GM19043 (cell line): ENCODE measurements at regions not wholly inside any gene's neighbourhood (a gene's known extent, or its start where the extent isn't known, plus 50 kb on each side); places are given as distances from the start of the nearest gene placed in this dataset.

Source experiments
- ATAC-seq: cut with Tn5 transposase; IDR thresholded peaks from one replicate; pipeline ENCODE4 v1.9.1; 2021; ENCODE audit warnings: low read depth; ENCODE audit not compliant: unreplicated experiment

DNA sequence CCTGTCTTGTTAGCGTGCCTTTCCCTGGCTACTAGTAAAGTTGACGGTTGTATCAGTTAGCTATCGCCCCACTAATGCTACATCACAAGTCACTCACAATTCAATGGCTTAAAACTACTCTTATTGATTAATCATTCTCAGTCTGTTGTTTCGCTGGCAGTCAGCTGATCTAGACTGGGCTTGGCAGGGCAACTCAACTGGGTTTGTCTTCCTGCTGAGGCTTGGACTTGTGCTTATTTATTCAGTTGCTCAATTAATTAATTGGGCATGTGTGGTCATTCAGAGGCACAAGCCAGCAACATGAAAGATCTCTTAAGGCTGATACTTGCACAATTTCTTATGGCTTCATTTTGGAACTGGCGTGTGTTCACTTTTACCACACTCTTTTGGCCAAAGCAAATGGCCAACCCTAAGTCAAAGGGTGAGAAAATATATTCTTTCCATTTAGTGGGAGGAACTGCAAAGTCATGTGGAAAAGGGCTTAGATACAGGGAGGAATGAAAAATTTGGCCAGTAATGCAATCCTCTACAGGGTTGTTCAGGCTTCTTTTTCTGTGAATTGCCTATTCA is 333.5 kb downstream of the GPR37 start:
- no peak for ATAC-seq

GRCh38 chr7:124429923-124430322 is 335.7 kb downstream of the GPR37 start:
- no peak for ATAC-seq

DNA sequence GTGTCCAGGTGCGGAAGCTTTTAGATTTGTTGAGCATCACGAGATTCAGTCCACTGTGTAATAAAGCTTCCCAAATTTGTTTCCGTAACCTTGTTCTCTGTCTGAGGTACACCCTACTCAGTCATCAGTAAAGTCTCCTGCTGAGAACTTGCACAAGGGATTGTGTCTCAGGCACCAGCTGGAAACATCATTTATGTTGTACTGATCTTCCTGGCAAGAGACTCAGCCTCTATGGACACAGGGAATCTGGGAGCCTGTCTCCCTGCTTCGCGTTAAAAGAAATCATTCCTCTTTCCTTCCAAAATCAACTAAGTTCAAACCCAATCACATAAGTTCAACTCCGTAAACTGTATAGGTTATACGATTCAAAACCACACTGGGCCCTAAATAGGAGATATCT is 336.8 kb downstream of the GPR37 start:
- no peak for ATAC-seq

GRCh38 chr7:124426621-124427020 is 339.0 kb downstream of the GPR37 start:
- ATAC-seq = no peak

GRCh38 chr7:124423863-124424262 is 341.7 kb downstream of the GPR37 start:
- ATAC-seq = no peak

- ATAC-seq = no peak
These were observed 343.5 kb downstream of the GPR37 start for GRCh38 chr7:124422081-124422480.

- ATAC-seq = no peak
These were observed 345.2 kb downstream of the GPR37 start for GRCh38 chr7:124420367-124420766.

DNA sequence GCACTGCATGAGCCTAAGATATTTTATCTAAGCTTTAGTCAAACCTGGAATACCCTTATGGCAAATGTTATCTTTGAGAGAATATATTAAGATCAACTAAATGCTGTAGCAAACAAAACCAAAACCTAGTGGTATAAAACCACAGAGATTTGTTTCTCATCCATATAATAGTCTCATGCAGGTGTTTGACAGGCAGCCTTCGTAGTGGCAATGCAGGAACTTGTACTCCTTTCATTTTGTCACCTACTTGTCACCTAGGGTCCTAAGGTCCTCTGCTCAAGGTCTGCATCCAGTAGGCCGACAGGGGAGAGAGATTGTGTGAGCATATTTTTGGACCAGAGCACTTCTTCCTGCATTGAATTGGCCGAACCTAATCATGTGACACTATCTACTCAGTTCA is 352.6 kb downstream of the GPR37 start:
- ATAC-seq = no peak

DNA sequence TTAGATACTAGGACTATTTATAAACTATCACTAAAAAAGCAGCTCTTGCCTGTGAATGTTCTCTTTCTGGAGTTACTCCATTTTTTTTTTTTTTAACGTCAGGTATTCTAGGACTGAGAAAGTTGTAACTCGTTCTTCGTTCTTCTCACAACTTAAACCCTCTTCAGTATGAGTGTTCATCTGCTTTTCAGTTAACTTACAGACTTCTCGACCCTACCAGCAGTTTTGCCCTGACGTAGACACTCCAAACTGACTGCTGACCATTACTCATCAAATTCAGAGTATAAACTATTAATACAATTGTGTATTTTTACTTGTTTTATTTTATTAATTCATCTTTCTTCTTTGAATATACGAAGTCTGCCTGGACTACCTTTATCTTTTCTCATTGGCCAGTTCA is 353.1 kb downstream of the GPR37 start:
- ATAC-seq = no peak

DNA sequence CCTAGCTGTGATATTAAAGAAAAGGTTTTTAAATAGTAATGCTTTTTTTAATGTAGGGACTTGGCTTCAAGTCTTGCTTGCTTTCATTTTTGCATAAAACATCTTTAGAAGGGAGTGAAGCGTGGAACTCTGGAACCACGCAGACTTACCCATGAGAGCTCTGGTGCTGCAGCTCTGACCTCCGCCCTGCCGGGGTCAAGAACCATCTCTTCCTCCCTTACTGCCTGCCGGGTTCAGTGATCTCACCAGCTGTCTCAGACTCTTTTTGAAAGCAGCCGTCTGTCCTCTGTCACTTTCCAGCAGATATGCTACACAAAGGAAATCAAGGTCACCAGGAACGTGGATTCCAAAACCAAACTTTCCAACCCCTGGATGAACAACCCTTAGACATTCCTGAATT is 353.8 kb downstream of the GPR37 start:
- no peak for ATAC-seq

DNA sequence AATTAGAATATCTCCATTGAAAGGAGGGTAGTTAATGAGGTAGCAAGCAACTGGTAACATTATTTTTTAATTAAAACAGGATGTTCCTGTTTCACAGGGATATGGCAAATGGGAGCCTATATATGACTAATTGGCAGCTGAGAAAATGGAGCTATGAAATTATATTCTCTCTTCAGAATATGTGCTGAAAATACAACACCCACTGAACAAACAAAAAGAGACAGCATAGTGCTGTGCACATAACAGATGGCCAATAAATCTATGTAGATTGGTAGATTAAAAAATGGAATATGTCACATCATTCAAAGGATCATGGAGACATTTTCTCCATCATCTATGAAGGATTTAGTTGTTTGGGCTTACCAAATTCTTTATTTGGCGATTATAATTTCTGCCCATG is 362.0 kb downstream of the GPR37 start:
- no peak for ATAC-seq

- no peak for ATAC-seq
These were observed 362.5 kb downstream of the GPR37 start for GRCh38 chr7:124403112-124403511.

- ATAC-seq = no peak
These were observed 365.7 kb downstream of the GPR37 start for GRCh38 chr7:124399941-124400340.

GRCh38 chr7:124398937-124399552 is 366.2 kb upstream of the TMEM229A start:
- no peak for ATAC-seq

DNA sequence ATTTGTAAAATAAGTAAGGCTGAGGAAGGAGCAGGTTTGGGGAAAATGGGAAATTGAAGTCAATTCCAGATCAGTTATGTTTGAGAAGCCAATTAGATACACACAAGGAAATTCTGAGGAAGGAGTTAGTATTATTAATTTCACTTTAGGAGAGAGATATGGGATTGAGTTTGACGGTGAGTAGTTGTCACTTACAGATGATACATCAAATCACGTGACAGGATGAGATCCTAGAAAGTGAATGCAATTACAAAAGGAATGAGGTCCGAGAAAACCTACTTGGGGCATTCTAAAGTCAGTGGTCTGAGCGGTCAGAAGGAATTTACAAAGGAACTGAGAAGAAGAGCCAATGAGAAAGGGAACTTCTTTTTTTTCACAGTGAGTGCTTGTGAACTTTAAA is 364.3 kb upstream of the TMEM229A start:
- no peak for ATAC-seq

DNA sequence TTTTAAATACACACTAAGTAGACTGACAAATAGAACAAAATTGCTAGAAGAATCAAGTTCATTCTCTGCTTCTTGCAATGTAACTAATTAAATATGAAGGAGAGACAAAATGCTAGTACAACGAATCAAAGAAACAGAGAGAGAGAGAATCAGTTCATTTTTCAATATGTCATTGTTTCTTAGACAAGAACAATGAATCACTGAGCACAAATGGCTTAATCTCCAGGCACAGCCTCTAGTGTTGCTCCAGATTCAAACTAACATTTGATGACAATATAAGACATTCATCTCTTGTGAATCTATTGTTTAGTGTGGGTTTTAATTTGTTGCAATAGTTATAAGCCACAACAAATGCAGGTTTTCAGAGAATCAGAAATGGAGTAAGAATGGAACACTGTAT is 357.4 kb upstream of the TMEM229A start:
- ATAC-seq = no peak

- no peak for ATAC-seq
These were observed 355.9 kb upstream of the TMEM229A start for GRCh38 chr7:124388751-124389150.

DNA sequence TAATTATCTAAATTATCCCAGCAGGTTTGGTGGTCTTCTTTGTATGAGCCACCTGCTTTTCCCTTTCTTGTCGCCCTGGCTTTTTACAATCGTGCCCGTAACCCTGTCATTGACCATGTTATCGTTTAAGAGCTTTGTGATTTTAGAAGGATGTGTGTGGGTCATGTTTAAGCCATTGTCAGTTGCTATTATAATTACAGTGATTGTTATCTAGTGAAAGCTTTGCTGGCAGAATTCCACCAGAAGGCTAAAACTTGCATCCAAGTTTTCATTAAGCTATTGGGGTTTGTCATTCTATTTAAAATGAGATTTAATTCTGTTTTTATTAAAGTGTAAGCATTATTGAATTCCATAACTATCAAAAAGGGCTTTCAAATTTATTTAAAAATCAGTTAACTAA is 354.2 kb upstream of the TMEM229A start:
- ATAC-seq = no peak

- no peak for ATAC-seq
These were observed 346.4 kb upstream of the TMEM229A start for GRCh38 chr7:124379296-124379695.

DNA sequence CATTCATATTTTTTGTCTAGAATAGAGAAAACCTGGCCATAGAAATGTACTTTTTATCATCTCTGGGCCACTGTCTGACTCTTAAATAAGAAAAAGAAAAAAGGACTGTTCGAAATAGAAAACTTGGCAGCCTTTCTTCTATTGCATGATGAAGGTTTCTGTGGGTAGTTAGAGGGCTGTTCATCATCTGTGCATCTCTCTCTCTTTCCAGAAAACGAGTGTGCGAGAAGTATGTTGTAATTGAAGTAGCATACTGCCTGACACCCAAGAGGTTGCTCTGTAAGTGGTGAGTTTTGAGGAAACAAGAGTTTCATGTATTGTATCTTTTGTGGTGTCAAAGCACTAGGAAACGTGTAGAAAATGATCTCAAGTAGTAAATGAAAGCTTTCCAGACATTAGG is 343.2 kb upstream of the TMEM229A start:
- ATAC-seq = no peak

GRCh38 chr7:124375391-124375790 is 342.5 kb upstream of the TMEM229A start:
- no peak for ATAC-seq

DNA sequence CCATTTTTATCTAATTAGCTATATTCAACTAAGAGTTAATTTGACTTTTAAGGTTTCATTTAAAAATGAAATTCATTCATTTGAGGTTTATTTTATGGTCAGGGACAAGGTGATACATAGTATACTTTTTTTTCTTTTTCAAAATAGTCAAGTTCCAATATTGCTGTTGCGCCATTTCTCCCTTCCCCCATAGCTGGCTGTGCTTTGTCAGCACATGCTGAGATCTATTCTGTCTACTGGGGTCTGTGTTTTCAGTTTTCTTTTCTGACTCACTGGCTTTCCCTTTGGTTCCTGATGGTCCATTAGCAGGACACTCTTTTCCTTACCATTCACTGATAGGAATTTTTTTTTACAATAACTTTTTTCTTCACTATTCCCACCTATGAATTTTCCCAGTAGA is 336.4 kb upstream of the TMEM229A start:
- no peak for ATAC-seq

DNA sequence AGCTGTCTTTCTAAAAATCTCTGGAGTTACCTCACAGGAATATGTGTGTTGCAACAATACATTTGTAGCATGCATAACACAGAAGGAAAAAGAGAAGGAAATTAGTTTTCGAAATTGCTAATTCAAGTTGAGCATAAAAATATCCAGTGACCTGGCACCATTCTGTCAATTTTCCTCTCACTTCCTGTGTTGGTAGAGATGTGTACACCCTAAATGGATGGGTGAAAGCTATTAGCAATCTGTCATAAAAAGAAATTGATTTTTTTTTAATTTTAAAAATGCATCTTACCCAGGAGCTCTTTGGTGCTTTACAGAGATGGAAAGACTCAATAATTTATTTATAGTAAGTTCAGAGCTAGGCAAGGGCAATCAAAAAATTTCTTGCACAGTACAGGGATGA is 333.3 kb upstream of the TMEM229A start:
- no peak for ATAC-seq
